Hepatocyte (in vitro differentiated cells): ENCODE measurements at regions not wholly inside any gene's neighbourhood (a gene's known extent, or its start where the extent isn't known, plus 50 kb on each side); places are given as distances from the start of the nearest gene placed in this dataset.

ENCODE experiments used
- DNase-seq: peaks from one replicate; pipeline ENCODE4 v3.0.0-alpha.2; 2016; ENCODE audit warnings: low spot score
- H2AFZ ChIP-seq: fragments of 200-600 bp; sonication (generic); 2 replicates; pipeline ENCODE4 v1.6.0; 2016; ENCODE audit warnings: antibody characterized with exemption, mild to moderate bottlenecking
- H3K27ac ChIP-seq: fragments of 200-600 bp; sonication (generic); 2 replicates; pipeline ENCODE4 v1.5.1; 2016; ENCODE audit warnings: mild to moderate bottlenecking
- H3K27me3 ChIP-seq: fragments of 200-600 bp; sonication (generic); 2 replicates; pipeline ENCODE4 v1.6.1; 2016
- H3K36me3 ChIP-seq: fragments of 200-600 bp; sonication (generic); replicated peaks from 2 replicates; pipeline ENCODE4 v1.5.1; 2016; ENCODE audit warnings: low read depth; ENCODE audit not compliant: insufficient read depth
- H3K4me1 ChIP-seq: fragments of 200-600 bp; sonication (generic); 2 replicates; pipeline ENCODE4 v1.5.1; 2016; ENCODE audit warnings: mild to moderate bottlenecking, moderate library complexity; ENCODE audit not compliant: insufficient read depth
- H3K4me2 ChIP-seq: fragments of 200-600 bp; sonication (generic); 2 replicates; pipeline ENCODE4 v1.6.0; 2016
- H3K4me3 ChIP-seq: fragments of 200-600 bp; sonication (generic); 2 replicates; pipeline ENCODE4 v1.5.1; 2016; ENCODE audit warnings: mild to moderate bottlenecking
- H3K79me2 ChIP-seq: fragments of 200-600 bp; sonication (generic); 2 replicates; pipeline ENCODE4 v1.6.0; 2017; ENCODE audit warnings: mild to moderate bottlenecking
- H3K9me2 ChIP-seq: fragments of 200-600 bp; sonication (generic); replicated peaks from 2 replicates; pipeline ENCODE4 v1.6.0; 2017; ENCODE audit warnings: mild to moderate bottlenecking; ENCODE audit not compliant: insufficient read depth
- H3K9me3 ChIP-seq: fragments of 200-600 bp; sonication (generic); 2 replicates; pipeline ENCODE4 v1.5.1; 2016; ENCODE audit warnings: low read depth, mild to moderate bottlenecking
- H4K20me1 ChIP-seq: fragments of 200-600 bp; sonication (generic); 2 replicates; pipeline ENCODE4 v1.6.0; 2016; ENCODE audit warnings: mild to moderate bottlenecking; ENCODE audit not compliant: insufficient read depth, poor library complexity, severe bottlenecking
- EZH2 ChIP-seq: fragments of 200-600 bp; sonication (generic); IDR thresholded peaks from 2 replicates; pipeline ENCODE4 v1.6.1; 2016; ENCODE audit warnings: antibody characterized with exemption, mild to moderate bottlenecking, borderline replicate concordance
- EZH2phosphoT487 ChIP-seq: fragments of 200-600 bp; sonication (generic); IDR thresholded peaks from one replicate; pipeline ENCODE4 v1.6.1; 2018; ENCODE audit warnings: antibody characterized with exemption, mild to moderate bottlenecking, low read depth, moderate library complexity; ENCODE audit not compliant: unreplicated experiment, severe bottlenecking
- WGBS: methylation state at CpG from one replicate; pipeline ENCODE4 v1.1.6; 2016; ENCODE audit warnings: low lambda C conversion rate; ENCODE audit errors: missing lambda C conversion rate; 5-methylcytosine and 5-hydroxymethylcytosine counted together
- TF ChIP-seq, protein P1 (sequence below): fragments of 200-600 bp; sonication (generic); IDR thresholded peaks from 2 replicates; pipeline ENCODE4 v1.5.1; 2016; ENCODE audit warnings: antibody characterized with exemption, mild to moderate bottlenecking; ENCODE audit not compliant: poor library complexity

DNA sequence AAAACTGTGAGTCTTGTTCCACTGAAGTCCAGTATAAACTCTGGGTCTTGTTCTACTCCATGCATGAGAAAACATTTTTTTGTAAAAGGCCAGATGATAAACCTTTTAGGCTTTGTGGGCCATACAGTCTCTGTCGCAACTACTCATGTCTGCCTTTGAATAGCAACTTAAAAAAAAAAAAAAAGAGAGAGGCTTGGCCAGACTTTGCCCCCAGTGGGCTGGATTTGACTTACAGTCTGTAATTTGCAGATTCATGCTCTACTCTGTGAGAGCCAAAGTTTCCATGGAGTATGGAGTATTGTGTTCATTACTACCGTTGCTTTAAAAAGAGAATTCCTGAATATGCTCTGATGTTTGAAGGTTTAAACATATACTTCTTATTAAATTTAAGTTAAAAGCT is 654.9 kb upstream of the PKN2 start:
- DNase-seq = peak; percentile 63
- no peak overlapping the region for H2AFZ ChIP-seq

GRCh38 chr1:88029899-88030298 is 654.2 kb upstream of the PKN2 start:
- Histone ChIP-seq H3K9me2 (no peaks in the 10 kb centered on the region), H3K79me2 (no peaks in the 10 kb centered on the region), H3K4me2 (no peak overlapping the region), H3K4me3 (no peak overlapping the region), H2AFZ (no peak overlapping the region), H4K20me1 (no peaks in the 10 kb centered on the region), H3K36me3 (no peaks in the 10 kb centered on the region), H3K9me3 (no peaks in the 10 kb centered on the region), H3K4me1 (peaks cover 3% of the 10 kb centered on the region), H3K27ac (no peak overlapping the region), H3K27me3 (no peaks in the 10 kb centered on the region)
- no peak for DNase-seq
- no peak for TF ChIP-seq EZH2phosphoT487
- TF ChIP-seq EZH2 = no peak
- TF ChIP-seq, protein P1, sequence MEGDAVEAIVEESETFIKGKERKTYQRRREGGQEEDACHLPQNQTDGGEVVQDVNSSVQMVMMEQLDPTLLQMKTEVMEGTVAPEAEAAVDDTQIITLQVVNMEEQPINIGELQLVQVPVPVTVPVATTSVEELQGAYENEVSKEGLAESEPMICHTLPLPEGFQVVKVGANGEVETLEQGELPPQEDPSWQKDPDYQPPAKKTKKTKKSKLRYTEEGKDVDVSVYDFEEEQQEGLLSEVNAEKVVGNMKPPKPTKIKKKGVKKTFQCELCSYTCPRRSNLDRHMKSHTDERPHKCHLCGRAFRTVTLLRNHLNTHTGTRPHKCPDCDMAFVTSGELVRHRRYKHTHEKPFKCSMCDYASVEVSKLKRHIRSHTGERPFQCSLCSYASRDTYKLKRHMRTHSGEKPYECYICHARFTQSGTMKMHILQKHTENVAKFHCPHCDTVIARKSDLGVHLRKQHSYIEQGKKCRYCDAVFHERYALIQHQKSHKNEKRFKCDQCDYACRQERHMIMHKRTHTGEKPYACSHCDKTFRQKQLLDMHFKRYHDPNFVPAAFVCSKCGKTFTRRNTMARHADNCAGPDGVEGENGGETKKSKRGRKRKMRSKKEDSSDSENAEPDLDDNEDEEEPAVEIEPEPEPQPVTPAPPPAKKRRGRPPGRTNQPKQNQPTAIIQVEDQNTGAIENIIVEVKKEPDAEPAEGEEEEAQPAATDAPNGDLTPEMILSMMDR = no peak

More for the DNA sequence above, 654.9 kb upstream of the PKN2 start:
- Histone ChIP-seq H3K27ac (peak overlapping the region; percentile 29), H3K27me3 (no peaks in the 10 kb centered on the region), H3K4me2 (peak overlapping the region; percentile 46), H3K9me2 (no peaks in the 10 kb centered on the region), H3K4me1 (peaks cover 3% of the 10 kb centered on the region), H3K4me3 (no peak overlapping the region), H3K9me3 (no peaks in the 10 kb centered on the region), H3K79me2 (no peaks in the 10 kb centered on the region), H4K20me1 (no peaks in the 10 kb centered on the region), H3K36me3 (no peaks in the 10 kb centered on the region)
- TF ChIP-seq, protein P1 = no peak
- no peak for TF ChIP-seq EZH2phosphoT487
- no peak for TF ChIP-seq EZH2
- 74% methylated on average over 2 of the region's 2 CpGs for WGBS

DNA sequence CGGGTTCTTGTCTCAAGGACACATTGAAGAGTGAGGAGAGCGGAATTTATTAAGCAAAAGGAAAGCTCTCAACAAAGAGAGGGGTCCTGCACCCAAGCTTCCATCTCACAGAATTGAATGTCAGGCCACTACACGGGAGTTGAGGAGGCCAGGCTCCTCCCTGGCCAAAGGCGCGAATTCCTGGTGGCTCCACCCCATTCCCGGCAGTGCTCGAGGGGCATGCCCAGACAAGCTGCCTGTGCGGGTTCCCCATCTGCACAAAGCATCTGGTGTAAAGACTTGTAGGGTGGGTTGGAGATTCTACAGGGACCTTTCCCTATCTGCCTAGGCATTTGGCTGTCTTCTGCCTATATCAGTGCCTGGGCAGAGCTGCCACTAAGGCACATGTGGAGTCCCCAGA is 648.5 kb upstream of the PKN2 start:
- Histone ChIP-seq H2AFZ (no peak overlapping the region), H3K36me3 (no peaks in the 10 kb centered on the region), H3K4me1 (no peaks in the 10 kb centered on the region), H3K9me2 (no peaks in the 10 kb centered on the region), H3K27me3 (no peaks in the 10 kb centered on the region), H3K4me2 (no peak overlapping the region), H3K4me3 (no peak overlapping the region), H3K27ac (no peak overlapping the region), H3K79me2 (no peaks in the 10 kb centered on the region), H3K9me3 (peaks cover 15% of the 10 kb centered on the region), H4K20me1 (no peaks in the 10 kb centered on the region)
- no peak for DNase-seq
- WGBS = 97% methylated on average over 8 of the region's 8 CpGs
- TF ChIP-seq, protein P1 = no peak
- no peak for TF ChIP-seq EZH2
- TF ChIP-seq EZH2phosphoT487 = no peak

GRCh38 chr1:88036345-88037014 is 647.6 kb upstream of the PKN2 start:
- H3K4me2 ChIP-seq = no peak overlapping the region
- no peak overlapping the region for H2AFZ ChIP-seq

More at GRCh38 chr1:88036345-88037014, 647.6 kb upstream of the PKN2 start:
- no peaks in the 10 kb centered on the region for H3K4me1 ChIP-seq
- H3K4me3 ChIP-seq = no peak overlapping the region
- 87% methylated on average over 11 of the region's 12 CpGs for WGBS
- H4K20me1 ChIP-seq = no peaks in the 10 kb centered on the region
- no peak for DNase-seq
- H3K79me2 ChIP-seq = no peaks in the 10 kb centered on the region
- no peaks in the 10 kb centered on the region for H3K36me3 ChIP-seq
- peaks cover 15% of the 10 kb centered on the region for H3K9me3 ChIP-seq
- H3K9me2 ChIP-seq = no peaks in the 10 kb centered on the region
- H3K27me3 ChIP-seq = no peaks in the 10 kb centered on the region
- TF ChIP-seq, protein P1 = no peak
- TF ChIP-seq EZH2phosphoT487 (no peak), EZH2 (no peak)
- H3K27ac ChIP-seq = no peak overlapping the region
